ENCODE measurements at regions not wholly inside any gene's neighbourhood (a gene's known extent, or its start where the extent isn't known, plus 50 kb on each side); places are given as distances from the start of the nearest gene placed in this dataset.

GRCh38 chr5:98433022-98433421 is 340.4 kb upstream of the RGMB start:
- no peak overlapping the region for H3K27ac ChIP-seq
- TF ChIP-seq CTCF (conservative IDR thresholded peaks at IDR 0.05) (no peak), ZFX (IDR thresholded peaks at IDR 0.05) (no peak)

- TF ChIP-seq ZFX (IDR thresholded peaks at IDR 0.05) (no peak), CTCF (conservative IDR thresholded peaks at IDR 0.05) (no peak)
- H3K27ac ChIP-seq, result no peak overlapping the region
These were observed 339.8 kb upstream of the RGMB start for GRCh38 chr5:98433673-98434072.

- no peak overlapping the region for H3K27ac ChIP-seq
- TF ChIP-seq CTCF (conservative IDR thresholded peaks at IDR 0.05) (no peak), ZFX (IDR thresholded peaks at IDR 0.05) (no peak)
These were observed 336.8 kb upstream of the RGMB start for GRCh38 chr5:98436667-98437066.

- TF ChIP-seq ZFX (IDR thresholded peaks at IDR 0.05), result no peak
- no peak for TF ChIP-seq CTCF (conservative IDR thresholded peaks at IDR 0.05)
- H3K27ac ChIP-seq, result no peak overlapping the region
These were observed 331.0 kb upstream of the RGMB start for GRCh38 chr5:98442448-98442847.

GRCh38 chr5:98443881-98444280 is 329.6 kb upstream of the RGMB start:
- no peak overlapping the region for H3K27ac ChIP-seq
- TF ChIP-seq ZFX (IDR thresholded peaks at IDR 0.05) (no peak), CTCF (conservative IDR thresholded peaks at IDR 0.05) (no peak)

- no peak for TF ChIP-seq ZFX (IDR thresholded peaks at IDR 0.05)
- TF ChIP-seq CTCF (conservative IDR thresholded peaks at IDR 0.05), result no peak
- H3K27ac ChIP-seq, result no peak overlapping the region
These were observed 320.2 kb upstream of the RGMB start for GRCh38 chr5:98453296-98453695.

GRCh38 chr5:98454407-98454806 is 319.1 kb upstream of the RGMB start:
- TF ChIP-seq CTCF (conservative IDR thresholded peaks at IDR 0.05) (no peak), ZFX (IDR thresholded peaks at IDR 0.05) (no peak)
- no peak overlapping the region for H3K27ac ChIP-seq

Measured in C4-2B (cell line).